Panc1 (cell line): ENCODE measurements at regions not wholly inside any gene's neighbourhood (a gene's known extent, or its start where the extent isn't known, plus 50 kb on each side); places are given as distances from the start of the nearest gene placed in this dataset.

Experiments
- ATAC-seq: fragments of 200-7000 bp; cut with Tn5 transposase; 2 replicates; pipeline ENCODE4 v1.9.1; 2020; ENCODE audit warnings: mild to moderate bottlenecking, moderate library complexity
- BruUV-seq: library from RNA; stranded (reverse); fragments of 400-500 nt; replicated peaks from 2 replicates; lab custom pipeline; 2021; lab: Mats Ljungman, UMichigan
- CTCF ChIA-PET: fragments of 300-600 bp; sonication (Branson Sonifier 250); formaldehyde crosslinking; loops from one replicate; lab custom pipeline; 2022; ENCODE audit warnings: antibody characterized with exemption; lab: Charles Lee
- POLR2A ChIA-PET: fragments of 300-600 bp; sonication (Branson Sonifier 250); formaldehyde crosslinking; loops from one replicate; lab custom pipeline; 2022; ENCODE audit warnings: antibody characterized with exemption; lab: Charles Lee
- DNase-seq: peaks from one replicate; pipeline ENCODE4 v3.0.0-alpha.2; 2010; ENCODE audit warnings: low read depth, low spot score
- H3K27ac ChIP-seq: 2 replicates; pipeline ENCODE4 v1.5.1; 2011; ENCODE audit warnings: mild to moderate bottlenecking, low read length, inconsistent platforms
- H3K27me3 ChIP-seq: fragments of 200-500 bp; sonication (Bioruptor generic); 2 replicates; pipeline ENCODE4 v1.6.0; 2014; ENCODE audit warnings: low read length, inconsistent platforms; ENCODE audit not compliant: control insufficient read depth, insufficient read depth
- H3K36me3 ChIP-seq: fragments of 200-500 bp; sonication (Bioruptor generic); 2 replicates; pipeline ENCODE4 v1.5.1; 2014; ENCODE audit warnings: inconsistent platforms, mild to moderate bottlenecking, low read length, moderate library complexity; ENCODE audit not compliant: control insufficient read depth, insufficient read depth
- H3K4me1 ChIP-seq: 2 replicates; pipeline ENCODE4 v1.5.1; 2011; ENCODE audit warnings: inconsistent platforms, mild to moderate bottlenecking, low read length, moderate library complexity; ENCODE audit not compliant: control insufficient read depth, insufficient read depth
- H3K4me3 ChIP-seq, 2 experiments: 2 replicates each; pipeline ENCODE4 v1.5.1; 2011 to 2012; ENCODE audit warnings: low read depth in 2 of 2, low read length in 2 of 2, mild to moderate bottlenecking in 2 of 2, inconsistent platforms in 1 of 2, moderate library complexity in 1 of 2
- H3K9me3 ChIP-seq: fragments of 200-500 bp; sonication (Bioruptor generic); 2 replicates; pipeline ENCODE4 v1.5.1; 2014; ENCODE audit warnings: low read depth, mild to moderate bottlenecking, inconsistent platforms, low read length, moderate library complexity; ENCODE audit not compliant: control insufficient read depth, insufficient read depth
- POLR2AphosphoS5 ChIP-seq: IDR thresholded peaks from 2 replicates; pipeline ENCODE4 v1.6.1; 2012; ENCODE audit warnings: mild to moderate bottlenecking, low read depth, low read length, moderate library complexity
- SIN3A ChIP-seq: IDR thresholded peaks from 2 replicates; pipeline ENCODE4 v1.6.1; 2012; ENCODE audit warnings: low read depth, mild to moderate bottlenecking, low read length, moderate library complexity, borderline replicate concordance; ENCODE audit not compliant: insufficient read depth
- TCF7L2 ChIP-seq: IDR thresholded peaks from 2 replicates; pipeline ENCODE4 v1.6.1; 2011; ENCODE audit warnings: mild to moderate bottlenecking, low read depth, low read length, inconsistent platforms
- in situ Hi-C: cut with HindIII; loops from 2 replicates; pipeline ENCODE4 v1.10.0; 2016; ENCODE audit warnings: low sequenced_read_pairs, low pct_unique_long_range_greater_than_20kb
- intact Hi-C: fragments of 100-400 bp; cut with micrococcal nuclease; formaldehyde crosslinking; loops from one replicate; pipeline ENCODE4 v1.10.0; 2022; ENCODE audit not compliant: unreplicated experiment
- TF ChIP-seq, protein P1 (sequence below), 2 experiments: IDR thresholded peaks; 2 replicates each; pipeline ENCODE4 v1.6.1; 2011 to 2012; ENCODE audit warnings: low read depth in 2 of 2, control low read depth in 1 of 2, low read length in 1 of 2, mild to moderate bottlenecking in 1 of 2, moderate library complexity in 1 of 2; ENCODE audit not compliant: insufficient read depth in 1 of 2
- TF ChIP-seq, protein P2 (sequence below): fragments of 450-650 bp; IDR thresholded peaks from 2 replicates; pipeline ENCODE4 v1.5.1; 2017; ENCODE audit warnings: mild to moderate bottlenecking

DNA sequence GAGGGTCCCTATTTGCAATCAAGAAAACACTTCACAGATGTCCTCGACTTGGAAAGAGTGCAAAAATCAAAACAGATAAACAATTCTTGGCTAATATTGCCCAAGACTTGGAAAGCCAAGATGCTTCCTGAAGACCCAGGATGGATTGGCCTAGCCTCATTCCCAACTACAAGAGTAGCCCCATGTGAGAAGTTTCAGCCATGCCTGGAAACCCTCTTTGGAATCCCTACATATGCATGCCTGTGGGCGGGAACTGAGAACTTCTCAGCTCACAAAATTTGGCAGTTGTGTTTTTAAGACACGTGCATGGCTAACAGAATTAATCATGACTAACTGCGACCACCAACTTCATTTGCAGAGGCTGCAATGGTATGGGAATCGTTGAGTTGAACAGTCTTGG lies 283.2 kb upstream of the TBX3 start:
- no peak for DNase-seq
- H3K4me1 ChIP-seq: no peaks in the 10 kb centered on the region
- no peak overlapping the region for H3K4me3 ChIP-seq
- intact Hi-C loops (no loop called here), in situ Hi-C loops (no loop called here)
- no peak overlapping the region for H3K27ac ChIP-seq
- no peaks in the 10 kb centered on the region for H3K9me3 ChIP-seq
- H3K27me3 ChIP-seq: no peaks in the 10 kb centered on the region
- ATAC-seq: no peak
- ChIA-PET POLR2A (no interaction called here), CTCF (no interaction called here)
- no TSS peak for BruUV-seq
- TF ChIP-seq, protein P1, sequence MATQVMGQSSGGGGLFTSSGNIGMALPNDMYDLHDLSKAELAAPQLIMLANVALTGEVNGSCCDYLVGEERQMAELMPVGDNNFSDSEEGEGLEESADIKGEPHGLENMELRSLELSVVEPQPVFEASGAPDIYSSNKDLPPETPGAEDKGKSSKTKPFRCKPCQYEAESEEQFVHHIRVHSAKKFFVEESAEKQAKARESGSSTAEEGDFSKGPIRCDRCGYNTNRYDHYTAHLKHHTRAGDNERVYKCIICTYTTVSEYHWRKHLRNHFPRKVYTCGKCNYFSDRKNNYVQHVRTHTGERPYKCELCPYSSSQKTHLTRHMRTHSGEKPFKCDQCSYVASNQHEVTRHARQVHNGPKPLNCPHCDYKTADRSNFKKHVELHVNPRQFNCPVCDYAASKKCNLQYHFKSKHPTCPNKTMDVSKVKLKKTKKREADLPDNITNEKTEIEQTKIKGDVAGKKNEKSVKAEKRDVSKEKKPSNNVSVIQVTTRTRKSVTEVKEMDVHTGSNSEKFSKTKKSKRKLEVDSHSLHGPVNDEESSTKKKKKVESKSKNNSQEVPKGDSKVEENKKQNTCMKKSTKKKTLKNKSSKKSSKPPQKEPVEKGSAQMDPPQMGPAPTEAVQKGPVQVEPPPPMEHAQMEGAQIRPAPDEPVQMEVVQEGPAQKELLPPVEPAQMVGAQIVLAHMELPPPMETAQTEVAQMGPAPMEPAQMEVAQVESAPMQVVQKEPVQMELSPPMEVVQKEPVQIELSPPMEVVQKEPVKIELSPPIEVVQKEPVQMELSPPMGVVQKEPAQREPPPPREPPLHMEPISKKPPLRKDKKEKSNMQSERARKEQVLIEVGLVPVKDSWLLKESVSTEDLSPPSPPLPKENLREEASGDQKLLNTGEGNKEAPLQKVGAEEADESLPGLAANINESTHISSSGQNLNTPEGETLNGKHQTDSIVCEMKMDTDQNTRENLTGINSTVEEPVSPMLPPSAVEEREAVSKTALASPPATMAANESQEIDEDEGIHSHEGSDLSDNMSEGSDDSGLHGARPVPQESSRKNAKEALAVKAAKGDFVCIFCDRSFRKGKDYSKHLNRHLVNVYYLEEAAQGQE (IDR thresholded peaks at IDR 0.05; ENCODE audit: insufficient read depth in 1 of 2, low read depth in 2 of 2, low read length in 1 of 2): no peak
- TF ChIP-seq POLR2AphosphoS5 (no peak), SIN3A (no peak), TCF7L2 (no peak)
- TF ChIP-seq, protein P2, sequence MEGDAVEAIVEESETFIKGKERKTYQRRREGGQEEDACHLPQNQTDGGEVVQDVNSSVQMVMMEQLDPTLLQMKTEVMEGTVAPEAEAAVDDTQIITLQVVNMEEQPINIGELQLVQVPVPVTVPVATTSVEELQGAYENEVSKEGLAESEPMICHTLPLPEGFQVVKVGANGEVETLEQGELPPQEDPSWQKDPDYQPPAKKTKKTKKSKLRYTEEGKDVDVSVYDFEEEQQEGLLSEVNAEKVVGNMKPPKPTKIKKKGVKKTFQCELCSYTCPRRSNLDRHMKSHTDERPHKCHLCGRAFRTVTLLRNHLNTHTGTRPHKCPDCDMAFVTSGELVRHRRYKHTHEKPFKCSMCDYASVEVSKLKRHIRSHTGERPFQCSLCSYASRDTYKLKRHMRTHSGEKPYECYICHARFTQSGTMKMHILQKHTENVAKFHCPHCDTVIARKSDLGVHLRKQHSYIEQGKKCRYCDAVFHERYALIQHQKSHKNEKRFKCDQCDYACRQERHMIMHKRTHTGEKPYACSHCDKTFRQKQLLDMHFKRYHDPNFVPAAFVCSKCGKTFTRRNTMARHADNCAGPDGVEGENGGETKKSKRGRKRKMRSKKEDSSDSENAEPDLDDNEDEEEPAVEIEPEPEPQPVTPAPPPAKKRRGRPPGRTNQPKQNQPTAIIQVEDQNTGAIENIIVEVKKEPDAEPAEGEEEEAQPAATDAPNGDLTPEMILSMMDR: no peak
- H3K36me3 ChIP-seq: no peaks in the 10 kb centered on the region

DNA sequence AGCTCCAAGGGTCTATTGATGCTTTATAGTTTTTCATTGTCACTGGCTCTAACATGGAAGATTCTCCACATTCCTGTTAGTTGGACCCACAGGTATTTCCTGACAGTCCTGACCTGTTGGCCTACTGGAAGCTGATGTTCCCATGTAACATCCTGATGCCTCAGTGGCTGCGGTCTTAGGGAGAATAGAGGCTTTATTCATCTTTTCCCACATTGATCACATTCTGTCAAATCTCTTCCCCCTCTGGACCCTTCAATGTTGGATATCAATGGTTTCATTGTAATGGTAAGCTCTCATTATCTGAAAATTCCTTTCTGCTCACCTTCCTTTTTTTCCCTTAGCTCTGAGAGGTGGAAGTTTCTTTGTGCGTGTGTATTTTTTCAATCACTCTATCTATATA lies 280.9 kb upstream of the TBX3 start:
- Histone ChIP-seq H3K4me1 (no peaks in the 10 kb centered on the region), H3K27me3 (no peaks in the 10 kb centered on the region), H3K9me3 (no peaks in the 10 kb centered on the region), H3K36me3 (no peaks in the 10 kb centered on the region), H3K27ac (no peak overlapping the region), H3K4me3 (no peak overlapping the region)
- DNase-seq (no peak), ATAC-seq (no peak)
- TF ChIP-seq SIN3A: no peak
- TF ChIP-seq, protein P1 (IDR thresholded peaks at IDR 0.05; ENCODE audit: insufficient read depth in 1 of 2, low read depth in 2 of 2, low read length in 1 of 2): no peak
- TF ChIP-seq, protein P2: no peak
- no peak for TF ChIP-seq TCF7L2
- in situ Hi-C loops: no loop called here
- no TSS peak for BruUV-seq
- POLR2A ChIA-PET: no interaction called here
- intact Hi-C loops: no loop called here
- CTCF ChIA-PET: no interaction called here
